ENCODE measurements at regions not wholly inside any gene's neighbourhood (a gene's known extent, or its start where the extent isn't known, plus 50 kb on each side); places are given as distances from the start of the nearest gene placed in this dataset.

- DNase-seq, result no peak
- H3K9ac ChIP-seq, result no peak overlapping the region
- no peak overlapping the region for H3K27ac ChIP-seq (ENCODE audit: low read depth in 2 of 2, low read length in 1 of 2)
- ChIA-PET POLR2A (no interaction called here), CTCF (interaction anchor here (1.0 to 1.2 kb wide), 2 partner anchors 13 to 295 kb away, joined by 3 read pairs; no protein-coding TSS in a partner anchor)
- peaks cover under 1% of the 10 kb centered on the region; the same call in 1 of the 2 replicates for H3K27me3 ChIP-seq (ENCODE audit: insufficient read depth)
- no peaks in the 10 kb centered on the region for H3F3A ChIP-seq (replicated peaks; ENCODE audit: insufficient read depth)
- no peak for TF ChIP-seq JUND (IDR thresholded peaks at IDR 0.05)
- WGBS (ENCODE audit: low lambda C conversion rate), result 5% methylated on average over 2 of the region's 2 CpGs
- no peaks in the 10 kb centered on the region for H4K20me1 ChIP-seq (ENCODE audit: insufficient read depth)
- H3K79me2 ChIP-seq (ENCODE audit: insufficient read depth), result no peaks in the 10 kb centered on the region
- no peak overlapping the region for H3K4me2 ChIP-seq
- H3K4me3 ChIP-seq (ENCODE audit: low read depth in 2 of 2, low read length in 1 of 2), result no peak overlapping the region
- no peaks in the 10 kb centered on the region for H3K36me3 ChIP-seq (replicated peaks in 1 of 2; ENCODE audit: control insufficient read depth in 1 of 2, insufficient read depth in 2 of 2, low read length in 1 of 2)
- H3K9me3 ChIP-seq, result no peaks in the 10 kb centered on the region
- H3K4me1 ChIP-seq (ENCODE audit: control insufficient read depth in 1 of 2, insufficient read depth in 2 of 2, low read depth in 1 of 2, low read length in 1 of 2), result no peaks in the 10 kb centered on the region
- no peaks in the 10 kb centered on the region for H3K9me2 ChIP-seq
- no peak overlapping the region for H2AFZ ChIP-seq (ENCODE audit: low read depth)
Measured at GRCh38 chr14:54053386-54053745, 96.7 kb upstream of the BMP4 start.

GRCh38 chr14:54058505-54058904 is 101.9 kb upstream of the BMP4 start:
- H3K36me3 ChIP-seq (replicated peaks in 1 of 2; ENCODE audit: control insufficient read depth in 1 of 2, insufficient read depth in 2 of 2, low read length in 1 of 2), result no peaks in the 10 kb centered on the region
- POLR2A ChIA-PET, result no interaction called here

More at GRCh38 chr14:54058505-54058904, 101.9 kb upstream of the BMP4 start:
- no peaks in the 10 kb centered on the region for H3K9me2 ChIP-seq
- DNase-seq, result no peak
- WGBS (ENCODE audit: low lambda C conversion rate), result 68% methylated on average over 2 of the region's 2 CpGs
- no peaks in the 10 kb centered on the region for H3F3A ChIP-seq (replicated peaks; ENCODE audit: insufficient read depth)
- no peak overlapping the region for H3K4me3 ChIP-seq (ENCODE audit: low read depth in 2 of 2, low read length in 1 of 2)
- H3K4me1 ChIP-seq (ENCODE audit: control insufficient read depth in 1 of 2, insufficient read depth in 2 of 2, low read depth in 1 of 2, low read length in 1 of 2), result no peaks in the 10 kb centered on the region
- no peak overlapping the region for H3K9ac ChIP-seq
- no peak overlapping the region for H3K27ac ChIP-seq (ENCODE audit: low read depth in 2 of 2, low read length in 1 of 2)
- no peaks in the 10 kb centered on the region for H3K9me3 ChIP-seq
- no peaks in the 10 kb centered on the region for H3K79me2 ChIP-seq (ENCODE audit: insufficient read depth)
- TF ChIP-seq MEF2A (IDR thresholded peaks at IDR 0.05; ENCODE audit: borderline replicate concordance, low read depth) (no peak), REST (IDR thresholded peaks at IDR 0.05; ENCODE audit: low read depth, low read length) (no peak), JUND (IDR thresholded peaks at IDR 0.05) (no peak), GABPA (IDR thresholded peaks at IDR 0.05; ENCODE audit: low read depth) (no peak)
- H3K27me3 ChIP-seq (ENCODE audit: insufficient read depth), result no peaks in the 10 kb centered on the region
- no peak overlapping the region for H3K4me2 ChIP-seq
- no peak overlapping the region for H2AFZ ChIP-seq (ENCODE audit: low read depth)
- CTCF ChIA-PET, result interaction anchor here (1.5 kb wide), 1 partner anchor 10 kb away, joined by 4 read pairs; no protein-coding TSS in a partner anchor
- no peaks in the 10 kb centered on the region for H4K20me1 ChIP-seq (ENCODE audit: insufficient read depth)

Data from SK-N-SH (cell line).